ENCODE measurements at regions not wholly inside any gene's neighbourhood (a gene's known extent, or its start where the extent isn't known, plus 50 kb on each side); places are given as distances from the start of the nearest gene placed in this dataset.

GRCh38 chr18:22073411-22073810, 96.0 kb upstream of the GATA6 start:
- Histone ChIP-seq H3K36me3 (ENCODE audit: control insufficient read depth in 2 of 2, extremely low read depth in 1 of 2, insufficient read depth in 2 of 2, low read length in 2 of 2) (no peaks in the 10 kb centered on the region), H3K79me2 (ENCODE audit: control insufficient read depth, insufficient read depth, low read length) (no peaks in the 10 kb centered on the region), H2AFZ (ENCODE audit: low read depth, low read length) (no peak overlapping the region), H4K20me1 (replicated peaks; ENCODE audit: control insufficient read depth, extremely low read depth, insufficient read depth, low read length) (no peaks in the 10 kb centered on the region), H3K4me2 (ENCODE audit: insufficient read depth, low read length) (no peak overlapping the region), H3K9ac (replicated peaks; ENCODE audit: extremely low read depth, insufficient read depth, low read length) (no peak overlapping the region), H3K27ac (ENCODE audit: insufficient read depth, low read depth, low read length) (no peak overlapping the region), H3K9me3 (replicated peaks; ENCODE audit: control insufficient read depth, insufficient read depth, low read length) (no peaks in the 10 kb centered on the region), H3K4me3 (replicated peaks in 1 of 3; ENCODE audit: insufficient read depth in 1 of 3, low read depth in 1 of 3, low read length in 3 of 3) (no peak overlapping the region), H3K4me1 (ENCODE audit: control insufficient read depth, extremely low read depth, insufficient read depth, low read length) (no peaks in the 10 kb centered on the region), H3K9me1 (replicated peaks; ENCODE audit: control insufficient read depth, extremely low read depth, insufficient read depth, low read length) (no peaks in the 10 kb centered on the region), H3K27me3 (ENCODE audit: control insufficient read depth in 2 of 2, insufficient read depth in 2 of 2, low read length in 2 of 2) (peaks cover 0 to 4% of the 10 kb centered on the region in 2 experiments)
- no peak for DNase-seq (ENCODE audit: low read depth, low spot score)
- intact Hi-C loops (cut with micrococcal nuclease) (no loop called here), dilution Hi-C loops (cut with MboI; ENCODE audit: extremely low pct_ligation_motif_present, low sequenced_read_pairs) (no loop called here)
- FAIRE-seq: no peak
- TF ChIP-seq JUN (IDR thresholded peaks at IDR 0.05; ENCODE audit: borderline replicate concordance, insufficient read depth, insufficient read length, low read depth): no peak
- no peak for TF ChIP-seq FOS (IDR thresholded peaks at IDR 0.05; ENCODE audit: borderline replicate concordance, insufficient read depth, low read length)
- no peak for TF ChIP-seq EZH2 (IDR thresholded peaks at IDR 0.05; ENCODE audit: borderline replicate concordance, low read depth, low read length, severe bottlenecking)
- TF ChIP-seq MYC (IDR thresholded peaks at IDR 0.05; ENCODE audit: low read depth, low read length): no peak
- TF ChIP-seq POLR2AphosphoS5 (IDR thresholded peaks at IDR 0.05; ENCODE audit: insufficient read depth, low read depth, low read length): no peak
- TF ChIP-seq GATA2 (IDR thresholded peaks at IDR 0.05; ENCODE audit: insufficient read depth, insufficient read length, low read depth, low read length): no peak
- no peak for TF ChIP-seq CTCF (IDR thresholded peaks at IDR 0.05; ENCODE audit: extremely low read depth in 1 of 2, insufficient read depth in 1 of 2, low read depth in 1 of 2, low read length in 2 of 2)
- TF ChIP-seq MAX (IDR thresholded peaks at IDR 0.05; ENCODE audit: insufficient read depth, insufficient read length): no peak
- TF ChIP-seq POLR2A (IDR thresholded peaks at IDR 0.05; ENCODE audit: low read depth, low read length): no peak
- no TSS peak for BruUV-seq (replicated peaks)
- ChIA-PET CTCF (interaction anchor here (1.3 kb wide), 1 partner anchor 75 kb away, joined by 3 read pairs; no protein-coding TSS in a partner anchor), POLR2A (no interaction called here)

Measured in endothelial cell of umbilical vein (primary cell).